Stimulated activated CD8-positive, alpha-beta memory T cell treated with anti-CD3 and anti-CD28 coated beads, Interleukin-15, amount 100 ng/mL, for 48 hours (primary cell): ENCODE measurements at regions not wholly inside any gene's neighbourhood (a gene's known extent, or its start where the extent isn't known, plus 50 kb on each side); places are given as distances from the start of the nearest gene placed in this dataset.
"Not testable (repeated sequence)": the region's sequence is repeated elsewhere in the genome, so short reads cannot be mapped to it uniquely, and the experiment has no call there.

Source experiments
- DNase-seq, 2 donors: peaks; one replicate each; pipeline ENCODE4 v3.0.0-alpha.2; 2020; ENCODE audit warnings: low read depth in 2 of 2

GRCh38 chr6:10180138-10181074 is 234.5 kb downstream of the TFAP2A start:
- no peak for DNase-seq

GRCh38 chr6:10177704-10178103 is 237.2 kb downstream of the TFAP2A start:
- DNase-seq, result no peak

- no peak for DNase-seq
Observed at GRCh38 chr6:10175362-10175761, 239.5 kb downstream of the TFAP2A start.

GRCh38 chr6:10174761-10175160 is 240.1 kb downstream of the TFAP2A start:
- DNase-seq, result no peak

GRCh38 chr6:10174056-10174455 is 240.8 kb downstream of the TFAP2A start:
- no peak for DNase-seq

GRCh38 chr6:10171706-10172105 is 243.2 kb downstream of the TFAP2A start:
- DNase-seq, result not testable (repeated sequence)

- DNase-seq, result no peak
Observed at GRCh38 chr6:10170816-10171215, 244.1 kb downstream of the TFAP2A start.

- DNase-seq, result no peak
Observed at GRCh38 chr6:10166031-10166430, 248.8 kb downstream of the TFAP2A start.

GRCh38 chr6:10163203-10163962 is 251.5 kb downstream of the TFAP2A start:
- no peak for DNase-seq

- no peak for DNase-seq
Observed at GRCh38 chr6:10156875-10157274, 258.0 kb downstream of the TFAP2A start.

GRCh38 chr6:10154251-10154650 is 260.6 kb downstream of the TFAP2A start:
- DNase-seq, result no peak

GRCh38 chr6:10151144-10151915 is 263.5 kb downstream of the TFAP2A start:
- no peak for DNase-seq

- no peak for DNase-seq
Observed at GRCh38 chr6:10149603-10150002, 265.3 kb downstream of the TFAP2A start.

GRCh38 chr6:10146715-10147451 is 268.0 kb downstream of the TFAP2A start:
- no peak for DNase-seq

- no peak for DNase-seq
Observed at GRCh38 chr6:10144772-10145171, 270.1 kb downstream of the TFAP2A start.

GRCh38 chr6:10141746-10142443 is 273.0 kb downstream of the TFAP2A start:
- DNase-seq, result no peak

GRCh38 chr6:10140824-10141223 is 274.1 kb downstream of the TFAP2A start:
- no peak for DNase-seq

GRCh38 chr6:10140136-10140535 is 274.7 kb downstream of the TFAP2A start:
- DNase-seq, result no peak

GRCh38 chr6:10138917-10139316 is 276.0 kb downstream of the TFAP2A start:
- no peak for DNase-seq

GRCh38 chr6:10136636-10137035 is 278.2 kb downstream of the TFAP2A start:
- no peak for DNase-seq

GRCh38 chr6:10134185-10134584 is 280.7 kb downstream of the TFAP2A start:
- DNase-seq, result not testable (repeated sequence)
